ENCODE measurements at regions not wholly inside any gene's neighbourhood (a gene's known extent, or its start where the extent isn't known, plus 50 kb on each side); places are given as distances from the start of the nearest gene placed in this dataset.

GRCh38 chr5:166979307-166979895 is 1312.0 kb upstream of the WWC1 start:
- DNase-seq = no peak

DNA sequence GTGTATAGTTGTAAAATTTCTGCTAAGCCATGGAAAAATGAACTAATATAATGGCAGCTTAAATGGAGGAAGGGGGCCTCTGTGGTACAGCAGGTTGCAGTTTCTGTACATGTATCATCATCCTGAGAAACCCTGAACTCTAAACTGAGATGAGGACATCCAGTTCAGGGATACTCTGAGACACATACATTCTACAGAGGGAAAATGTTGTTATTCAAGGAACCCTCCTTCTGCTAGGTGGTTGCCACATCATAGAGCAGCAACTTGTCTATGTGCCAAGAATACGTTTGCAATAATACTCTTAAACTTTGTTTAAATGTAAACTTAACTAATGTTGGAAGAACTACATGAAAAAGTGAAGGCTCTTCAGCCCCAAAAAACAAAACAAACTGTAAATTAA is 1310.8 kb upstream of the WWC1 start:
- DNase-seq = no peak

DNA sequence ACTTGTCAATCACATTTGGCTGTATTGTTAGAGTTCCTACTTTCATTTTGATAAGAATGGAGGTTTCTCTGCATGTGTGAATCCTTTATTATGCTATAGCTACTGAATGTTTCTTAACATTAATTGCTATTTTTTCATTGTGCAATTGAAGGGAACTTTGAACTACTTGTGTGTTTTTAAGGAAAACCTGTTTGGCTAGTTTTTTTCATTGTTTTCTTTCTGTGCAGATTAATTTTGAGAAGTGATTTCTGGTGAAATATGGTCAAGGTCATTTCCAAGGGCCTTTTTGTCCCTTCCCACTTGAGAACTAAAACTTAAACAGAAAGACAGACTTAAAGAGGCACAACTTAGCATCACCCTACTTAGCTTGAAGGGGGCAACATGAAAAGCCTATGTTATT is 1309.2 kb upstream of the WWC1 start:
- no peak for DNase-seq

- DNase-seq = no peak
Observed at GRCh38 chr5:166991601-166992000, 1299.8 kb upstream of the WWC1 start.

GRCh38 chr5:166992108-166992507 is 1299.3 kb upstream of the WWC1 start:
- no peak for DNase-seq

- DNase-seq = no peak
Observed at GRCh38 chr5:166992874-166993722, 1298.3 kb upstream of the WWC1 start.

- no peak for DNase-seq
Observed at GRCh38 chr5:166994226-166994625, 1297.2 kb upstream of the WWC1 start.

DNA sequence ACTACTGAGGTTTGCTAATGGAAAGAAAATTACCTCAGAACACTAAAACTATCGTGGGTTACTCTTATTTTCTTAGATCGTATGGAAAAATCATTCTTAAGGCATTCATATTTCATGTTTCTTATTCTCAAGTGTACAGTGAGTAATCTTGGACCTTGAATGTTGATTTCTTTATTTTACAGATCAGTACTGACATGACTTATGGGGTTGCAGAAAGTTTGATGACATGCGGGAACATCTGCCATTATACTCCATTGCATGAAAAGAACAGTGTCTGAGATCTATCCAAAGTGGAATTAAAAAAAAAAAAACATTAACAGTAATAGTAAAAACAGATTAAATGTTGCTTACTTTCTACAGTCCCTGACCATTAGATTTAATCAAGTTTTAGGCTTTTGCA is 1290.2 kb upstream of the WWC1 start:
- no peak for DNase-seq

- DNase-seq = no peak
Observed at GRCh38 chr5:167008705-167009104, 1282.7 kb upstream of the WWC1 start.

- DNase-seq = no peak
Observed at GRCh38 chr5:167011196-167011595, 1280.2 kb upstream of the WWC1 start.

- no peak for DNase-seq
Observed at GRCh38 chr5:167012123-167013034, 1279.1 kb upstream of the WWC1 start.

DNA sequence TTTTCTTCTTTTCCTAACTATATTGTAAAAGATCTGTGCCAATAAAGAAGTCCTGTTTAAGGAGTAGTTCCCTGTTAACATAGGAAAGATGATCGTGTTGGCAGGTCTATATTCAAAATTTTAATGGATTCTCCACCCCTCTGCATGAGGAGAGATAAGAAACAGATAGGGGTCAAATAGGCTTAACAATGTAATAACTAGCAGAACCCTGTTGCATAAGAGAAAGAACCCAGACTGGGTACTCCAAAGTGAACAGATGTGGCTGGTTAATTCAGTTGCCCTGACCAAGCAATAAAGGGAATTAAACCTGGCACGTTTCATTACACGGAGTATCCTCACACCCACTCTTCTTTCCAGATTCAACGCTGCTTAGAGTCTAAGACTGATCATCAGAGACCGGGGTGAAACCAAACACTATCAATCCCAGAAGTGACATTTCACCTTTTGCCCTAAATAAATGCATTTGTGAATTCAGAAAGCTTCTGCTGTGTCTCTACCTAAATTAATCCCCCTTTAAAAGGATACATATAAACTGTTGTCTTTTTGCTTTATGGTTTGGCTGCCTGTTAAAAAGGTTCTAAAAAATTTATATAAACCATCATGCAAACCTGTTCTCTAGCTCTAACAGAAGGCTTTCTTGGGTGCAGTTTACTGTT is 1276.9 kb upstream of the WWC1 start:
- no peak for DNase-seq

DNA sequence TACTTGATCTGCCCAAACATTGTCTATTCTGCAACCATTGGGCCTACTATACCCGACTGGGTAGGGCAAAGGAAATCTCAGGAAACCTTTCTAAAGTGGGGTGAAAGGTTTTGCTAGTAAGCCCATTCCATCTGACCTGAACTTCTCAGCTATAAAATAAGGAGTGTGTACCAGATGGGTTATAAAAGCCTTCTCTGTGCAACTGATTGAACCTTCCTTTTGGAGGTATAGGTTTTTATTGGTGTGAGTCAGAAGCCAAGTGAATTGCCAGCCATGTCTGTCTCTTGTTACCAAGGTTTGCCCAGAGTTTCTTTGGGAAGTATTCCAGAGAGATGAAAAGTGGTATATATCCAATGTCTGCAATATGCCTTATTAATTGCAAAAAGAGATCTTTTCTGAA is 1271.0 kb upstream of the WWC1 start:
- DNase-seq = no peak

- no peak for DNase-seq
Observed at GRCh38 chr5:167029488-167029887, 1262.0 kb upstream of the WWC1 start.

GRCh38 chr5:167030500-167031120 is 1260.8 kb upstream of the WWC1 start:
- DNase-seq = no peak

DNA sequence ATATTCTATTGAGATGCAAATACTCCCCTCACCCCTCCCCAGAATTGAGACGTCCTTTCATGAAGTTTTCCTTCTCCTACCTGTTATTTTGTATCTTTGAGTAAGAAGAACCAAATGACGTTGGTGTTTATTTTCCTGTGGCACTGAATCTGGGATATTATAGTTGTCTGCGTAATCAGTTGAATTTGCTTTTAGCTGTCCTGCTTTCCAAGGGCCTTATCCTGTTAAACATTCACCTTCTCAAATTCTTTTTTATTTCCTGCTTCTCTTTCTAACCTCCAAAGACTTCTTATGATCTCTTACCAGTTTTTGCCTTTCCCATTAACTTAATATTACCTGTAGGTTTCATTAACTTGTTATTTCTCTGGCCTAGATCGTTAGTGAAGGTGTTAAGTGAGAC is 1254.9 kb upstream of the WWC1 start:
- no peak for DNase-seq

GRCh38 chr5:167049043-167049663 is 1242.3 kb upstream of the WWC1 start:
- no peak for DNase-seq

DNA sequence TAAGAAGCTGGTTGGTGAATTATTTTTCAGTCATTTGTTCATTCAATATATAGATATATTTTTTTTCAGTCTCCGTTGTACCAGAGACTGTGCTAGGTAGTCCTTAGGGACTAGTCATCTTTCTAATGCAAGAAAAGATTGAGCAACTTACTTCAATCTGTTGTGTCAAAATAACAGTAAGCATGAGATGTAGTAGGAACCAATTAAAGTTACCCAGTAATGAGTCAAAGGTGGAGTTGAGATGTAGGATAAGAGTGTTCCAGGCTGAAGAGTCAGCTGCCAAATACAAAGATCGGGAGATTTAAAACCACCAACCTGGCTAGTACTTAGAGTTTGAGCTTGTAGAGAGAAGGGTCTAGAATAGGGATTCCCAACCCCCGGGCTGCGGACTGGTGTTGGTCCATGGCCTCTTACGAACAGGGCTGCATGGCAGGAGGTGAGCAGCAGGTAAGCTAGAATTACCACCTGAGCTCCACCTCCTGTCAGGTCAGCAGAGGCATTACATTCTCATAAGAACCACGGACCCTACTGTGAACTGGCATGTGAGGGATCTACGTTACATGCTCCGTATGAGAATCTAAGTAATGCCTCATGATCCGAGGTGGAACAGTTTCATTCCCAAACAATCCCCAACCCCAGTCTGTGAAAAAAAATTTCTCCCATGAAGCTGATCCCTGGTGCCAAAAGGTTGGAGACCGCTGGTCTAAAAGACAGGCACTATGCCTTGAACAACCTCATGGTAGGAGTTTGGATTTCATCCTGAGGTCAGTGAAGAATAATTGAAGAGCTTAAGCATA is 1241.5 kb upstream of the WWC1 start:
- no peak for DNase-seq

GRCh38 chr5:167050568-167051401 is 1240.7 kb upstream of the WWC1 start:
- no peak for DNase-seq

- no peak for DNase-seq
Observed at GRCh38 chr5:167051402-167051768, 1240.1 kb upstream of the WWC1 start.

Data from activated CD4-positive, alpha-beta T cell treated with anti-CD3 and anti-CD28 coated beads for 1 hour (primary cell).